IMR-90 (cell line): ENCODE measurements at regions not wholly inside any gene's neighbourhood (a gene's known extent, or its start where the extent isn't known, plus 50 kb on each side); places are given as distances from the start of the nearest gene placed in this dataset.

Experiments used
- ATAC-seq: fragments of 200-7000 bp; cut with Tn5 transposase; 2 replicates; pipeline ENCODE4 v1.9.1; 2020; ENCODE audit warnings: low read depth, mild to moderate bottlenecking, moderate library complexity
- BruUV-seq: library from RNA; stranded (reverse); fragments of 400-500 nt; replicated peaks from 2 replicates; lab custom pipeline; 2021; lab: Mats Ljungman, UMichigan
- CTCF ChIA-PET: fragments of 300-600 bp; formaldehyde crosslinking; extraction: SDS; loops from one replicate; lab custom pipeline; 2021; ENCODE audit warnings: antibody characterized with exemption; lab: Yijun Ruan, JAX
- POLR2A ChIA-PET: fragments of 300-600 bp; sonication (Branson Sonifier 250); formaldehyde crosslinking; loops from one replicate; lab custom pipeline; 2022; ENCODE audit warnings: antibody characterized with exemption; ENCODE audit not compliant: unreplicated experiment; lab: Charles Lee
- DNase-seq: peaks from one replicate; pipeline ENCODE4 v3.0.0; 2013
- H2AFZ ChIP-seq: replicated peaks from 2 replicates; pipeline ENCODE3; 2013; ENCODE audit warnings: low read length, mild to moderate bottlenecking; ENCODE audit not compliant: poor library complexity
- H2AK5ac ChIP-seq: 2 replicates; pipeline ENCODE4 v1.6.1; 2013; ENCODE audit warnings: low read depth, low read length, inconsistent platforms
- H2AK9ac ChIP-seq: replicated peaks from 2 replicates; pipeline ENCODE3; 2013; ENCODE audit warnings: mild to moderate bottlenecking, low read depth, low read length, moderate library complexity; ENCODE audit not compliant: poor library complexity
- H2BK120ac ChIP-seq: 2 replicates; pipeline ENCODE4 v1.6.1; 2013; ENCODE audit warnings: low read depth, low read length, inconsistent platforms
- H2BK15ac ChIP-seq: 3 replicates; pipeline ENCODE4 v1.6.1; 2013; ENCODE audit warnings: low read depth, low read length, inconsistent platforms
- H2BK20ac ChIP-seq: 2 replicates; pipeline ENCODE4 v1.6.1; 2013; ENCODE audit warnings: low read depth, mild to moderate bottlenecking, inconsistent platforms, low read length, moderate library complexity
- H2BK5ac ChIP-seq: 2 replicates; pipeline ENCODE4 v1.6.1; 2013; ENCODE audit warnings: mild to moderate bottlenecking, low read depth, low read length, inconsistent platforms; ENCODE audit not compliant: poor library complexity, severe bottlenecking
- H3K14ac ChIP-seq: replicated peaks from 2 replicates; pipeline ENCODE4 v1.6.1; 2013; ENCODE audit warnings: low read depth, low read length, inconsistent platforms
- H3K18ac ChIP-seq: 2 replicates; pipeline ENCODE4 v1.6.1; 2013; ENCODE audit warnings: low read depth, low read length, control low read depth
- H3K23ac ChIP-seq: 2 replicates; pipeline ENCODE4 v1.6.1; 2013; ENCODE audit warnings: low read depth, low read length, inconsistent platforms
- H3K27ac ChIP-seq: 2 replicates; pipeline ENCODE4 v1.5.1; 2013; ENCODE audit warnings: mild to moderate bottlenecking, control low read depth, low read length; ENCODE audit not compliant: insufficient read depth
- H3K27me3 ChIP-seq: 2 replicates; pipeline ENCODE4 v1.6.1; 2013; ENCODE audit warnings: low read length; ENCODE audit not compliant: control insufficient read depth, insufficient read depth
- H3K36me3 ChIP-seq: 2 replicates; pipeline ENCODE4 v1.6.1; 2013; ENCODE audit warnings: low read length, mixed read lengths; ENCODE audit not compliant: control insufficient read depth, insufficient read depth
- H3K4ac ChIP-seq: 2 replicates; pipeline ENCODE4 v1.6.1; 2013; ENCODE audit warnings: low read depth, low read length, inconsistent platforms
- H3K4me1 ChIP-seq: 2 replicates; pipeline ENCODE4 v1.6.1; 2013; ENCODE audit warnings: low read length, mixed read lengths; ENCODE audit not compliant: control insufficient read depth, insufficient read depth
- H3K4me2 ChIP-seq: 2 replicates; pipeline ENCODE4 v1.6.1; 2013; ENCODE audit warnings: low read depth, mild to moderate bottlenecking, control low read depth, low read length, moderate library complexity
- H3K4me3 ChIP-seq: 2 replicates; pipeline ENCODE4 v1.5.1; 2013; ENCODE audit warnings: low read depth, mild to moderate bottlenecking, control low read depth, low read length, moderate library complexity; ENCODE audit not compliant: insufficient read depth
- H3K56ac ChIP-seq: 2 replicates; pipeline ENCODE4 v1.6.1; 2013; ENCODE audit warnings: low read length, inconsistent platforms; ENCODE audit not compliant: insufficient read depth; ENCODE audit errors: extremely low read depth
- H3K79me1 ChIP-seq, 2 experiments: 2 replicates each; pipeline ENCODE4 v1.6.1; 2013; ENCODE audit warnings: low read length in 2 of 2, inconsistent platforms in 1 of 2, low read depth in 1 of 2
- H3K9ac ChIP-seq: 2 replicates; pipeline ENCODE4 v1.6.1; 2013; ENCODE audit warnings: low read depth, low read length, control low read depth
- H3K9me1 ChIP-seq: 2 replicates; pipeline ENCODE4 v1.6.1; 2013; ENCODE audit warnings: low read length, inconsistent platforms; ENCODE audit not compliant: insufficient read depth
- H3K9me3 ChIP-seq: 2 replicates; pipeline ENCODE4 v1.6.1; 2013; ENCODE audit warnings: low read length; ENCODE audit not compliant: control insufficient read depth, insufficient read depth
- H4K20me1 ChIP-seq: 2 replicates; pipeline ENCODE4 v1.6.1; 2013; ENCODE audit warnings: low read length, inconsistent platforms; ENCODE audit not compliant: insufficient read depth
- H4K5ac ChIP-seq: 2 replicates; pipeline ENCODE4 v1.6.1; 2013; ENCODE audit warnings: mild to moderate bottlenecking, low read depth, low read length, control low read depth
- H4K8ac ChIP-seq, 2 experiments: 2 replicates each; pipeline ENCODE4 v1.6.1; 2013; ENCODE audit warnings: low read depth in 2 of 2, low read length in 2 of 2, control low read depth in 1 of 2, inconsistent platforms in 1 of 2
- H4K91ac ChIP-seq: 2 replicates; pipeline ENCODE4 v1.6.1; 2013; ENCODE audit warnings: low read depth, low read length, inconsistent platforms; ENCODE audit not compliant: insufficient read depth
- CEBPB ChIP-seq: IDR thresholded peaks from 2 replicates; pipeline ENCODE4 v1.6.1; 2012; ENCODE audit warnings: low read depth, low read length, improper control_type of control experiment
- CHD1 ChIP-seq: IDR thresholded peaks from 2 replicates; pipeline ENCODE4 v1.6.1; 2012; ENCODE audit warnings: low read depth, low read length, improper control_type of control experiment
- MAZ ChIP-seq: IDR thresholded peaks from 2 replicates; pipeline ENCODE4 v1.6.1; 2012; ENCODE audit warnings: low read depth, mild to moderate bottlenecking, low read length, improper control_type of control experiment, moderate library complexity, borderline replicate concordance
- MXI1 ChIP-seq: IDR thresholded peaks from 2 replicates; pipeline ENCODE4 v1.6.1; 2012; ENCODE audit warnings: low read depth, mild to moderate bottlenecking, low read length, moderate library complexity, borderline replicate concordance
- NFE2L2 ChIP-seq: fragments of 150-350 bp; IDR thresholded peaks from 2 replicates; pipeline ENCODE4 v1.6.1; 2016; ENCODE audit warnings: low read depth, mild to moderate bottlenecking, low read length
- POLR2A ChIP-seq: IDR thresholded peaks from 2 replicates; pipeline ENCODE4 v1.6.1; 2012; ENCODE audit warnings: mild to moderate bottlenecking, low read depth, low read length
- RAD21 ChIP-seq: IDR thresholded peaks from 2 replicates; pipeline ENCODE4 v1.6.1; 2012; ENCODE audit warnings: low read length, improper control_type of control experiment
- RCOR1 ChIP-seq: IDR thresholded peaks from 2 replicates; pipeline ENCODE4 v1.6.1; 2012; ENCODE audit warnings: mild to moderate bottlenecking, low read length, improper control_type of control experiment; ENCODE audit not compliant: insufficient replicate concordance
- RFX5 ChIP-seq: IDR thresholded peaks from 2 replicates; pipeline ENCODE4 v1.8.0; 2012; ENCODE audit warnings: low read depth, mild to moderate bottlenecking, low read length, moderate library complexity
- SMC3 ChIP-seq: fragments of 150-350 bp; IDR thresholded peaks from 2 replicates; pipeline ENCODE4 v1.6.1; 2016; ENCODE audit warnings: low read depth, mild to moderate bottlenecking, antibody characterized with exemption, low read length, moderate library complexity
- USF2 ChIP-seq: fragments of 150-350 bp; IDR thresholded peaks from 2 replicates; pipeline ENCODE4 v1.6.1; 2017; ENCODE audit warnings: mild to moderate bottlenecking, antibody characterized with exemption, low read length, low read depth
- WGBS, 2 experiments: methylation state at CpG; one replicate each; pipeline versions ENCODE4 v1.1.5 to v1.1.7; 2013; ENCODE audit warnings: missing lambda C conversion rate in 2 of 2; ENCODE audit not compliant: insufficient read length in 1 of 2; ENCODE audit errors: extremely low coverage in 2 of 2; 5-methylcytosine and 5-hydroxymethylcytosine counted together
- dilution Hi-C: fragments of 300-500 bp; cut with HindIII; formaldehyde crosslinking; loops from one replicate; pipeline ENCODE4 v1.14.3; 2018; ENCODE audit warnings: low sequenced_read_pairs; ENCODE audit not compliant: unreplicated experiment
- in situ Hi-C: fragments of 300-500 bp; cut with MboI; formaldehyde crosslinking; loops from 3 replicates; pipeline ENCODE4 v1.14.3; 2019; ENCODE audit warnings: low sequenced_read_pairs, inconsistent platforms, mixed read lengths
- intact Hi-C: fragments of 100-400 bp; cut with micrococcal nuclease; formaldehyde crosslinking; loops from 2 replicates; pipeline ENCODE4 v1.10.0; 2022
- TF ChIP-seq, protein P1 (sequence below): conservative IDR thresholded peaks from 2 replicates; pipeline ENCODE4 v1.5.1; 2012; ENCODE audit warnings: mild to moderate bottlenecking, low read depth, low read length, improper control_type of control experiment

DNA sequence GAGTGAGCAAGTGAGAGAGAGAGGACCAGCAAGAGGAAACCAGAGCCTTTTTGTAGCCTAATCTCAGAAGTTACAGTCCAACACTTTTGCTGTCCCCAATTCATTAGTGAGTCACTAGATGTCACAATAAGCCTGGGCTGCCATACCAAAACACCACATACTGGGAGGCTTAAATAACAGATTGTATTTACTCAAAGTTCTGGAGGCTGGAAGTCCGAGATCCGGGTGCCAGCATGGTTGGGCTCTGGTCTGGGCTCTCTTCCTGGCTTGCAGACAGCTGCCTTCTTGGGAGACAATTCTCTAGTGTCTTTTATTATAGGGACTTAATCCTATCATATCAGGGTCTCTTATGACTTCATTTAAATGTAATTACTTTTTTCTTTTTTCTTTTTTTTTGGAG, 50.7 kb upstream of the FERMT1 start:
- H2BK5ac ChIP-seq = no peak overlapping the region
- no peaks in the 10 kb centered on the region for H3K36me3 ChIP-seq
- H3K9me3 ChIP-seq = no peaks in the 10 kb centered on the region
- H3K27ac ChIP-seq = no peak overlapping the region
- no CpG with 5 or more reads among the region's 2 CpGs for WGBS, 2 experiments
- H3K9me1 ChIP-seq = no peaks in the 10 kb centered on the region
- CTCF ChIA-PET = no interaction called here
- H4K20me1 ChIP-seq = no peaks in the 10 kb centered on the region
- H3K9ac ChIP-seq = no peak overlapping the region
- H3K4ac ChIP-seq = no peak overlapping the region
- dilution Hi-C loops = no loop called here
- no peak overlapping the region for H3K4me2 ChIP-seq
- H2BK120ac ChIP-seq = no peak overlapping the region
- no peak overlapping the region for H3K14ac ChIP-seq
- POLR2A ChIA-PET = no interaction called here
- no peak overlapping the region for H4K91ac ChIP-seq
- no peak overlapping the region for H4K5ac ChIP-seq
- no peak overlapping the region for H3K56ac ChIP-seq
- H2AK9ac ChIP-seq = no peak overlapping the region
- TF ChIP-seq MXI1 (no peak), USF2 (no peak), RFX5 (no peak), RAD21 (no peak), NFE2L2 (no peak), POLR2A (no peak), CHD1 (no peak), CEBPB (no peak), SMC3 (no peak), RCOR1 (no peak), MAZ (no peak)
- TF ChIP-seq, protein P1, sequence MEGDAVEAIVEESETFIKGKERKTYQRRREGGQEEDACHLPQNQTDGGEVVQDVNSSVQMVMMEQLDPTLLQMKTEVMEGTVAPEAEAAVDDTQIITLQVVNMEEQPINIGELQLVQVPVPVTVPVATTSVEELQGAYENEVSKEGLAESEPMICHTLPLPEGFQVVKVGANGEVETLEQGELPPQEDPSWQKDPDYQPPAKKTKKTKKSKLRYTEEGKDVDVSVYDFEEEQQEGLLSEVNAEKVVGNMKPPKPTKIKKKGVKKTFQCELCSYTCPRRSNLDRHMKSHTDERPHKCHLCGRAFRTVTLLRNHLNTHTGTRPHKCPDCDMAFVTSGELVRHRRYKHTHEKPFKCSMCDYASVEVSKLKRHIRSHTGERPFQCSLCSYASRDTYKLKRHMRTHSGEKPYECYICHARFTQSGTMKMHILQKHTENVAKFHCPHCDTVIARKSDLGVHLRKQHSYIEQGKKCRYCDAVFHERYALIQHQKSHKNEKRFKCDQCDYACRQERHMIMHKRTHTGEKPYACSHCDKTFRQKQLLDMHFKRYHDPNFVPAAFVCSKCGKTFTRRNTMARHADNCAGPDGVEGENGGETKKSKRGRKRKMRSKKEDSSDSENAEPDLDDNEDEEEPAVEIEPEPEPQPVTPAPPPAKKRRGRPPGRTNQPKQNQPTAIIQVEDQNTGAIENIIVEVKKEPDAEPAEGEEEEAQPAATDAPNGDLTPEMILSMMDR = no peak
- no peaks in the 10 kb centered on the region; the same call in 1 of the 2 replicates for H3K27me3 ChIP-seq
- H3K4me3 ChIP-seq = no peak overlapping the region
- no peaks in the 10 kb centered on the region for H3K4me1 ChIP-seq
- DNase-seq (no peak), ATAC-seq (no peak)
- BruUV-seq = no TSS peak
- no peak overlapping the region for H4K8ac ChIP-seq
- H2AK5ac ChIP-seq = no peak overlapping the region
- H3K18ac ChIP-seq = no peak overlapping the region
- H2AFZ ChIP-seq = no peak overlapping the region
- no peak overlapping the region for H2BK20ac ChIP-seq
- in situ Hi-C loops = no loop called here
- intact Hi-C loops = loop anchor here (10.0 kb wide), 1 partner anchor 651 kb away; no protein-coding TSS in a partner anchor
- no peaks in the 10 kb centered on the region for H3K79me1 ChIP-seq
- no peak overlapping the region for H3K23ac ChIP-seq
- no peak overlapping the region for H2BK15ac ChIP-seq
